GM23248 (cell line): ENCODE measurements at regions not wholly inside any gene's neighbourhood (a gene's known extent, or its start where the extent isn't known, plus 50 kb on each side); places are given as distances from the start of the nearest gene placed in this dataset.

Source experiments
- EZH2 ChIP-seq: fragments of 200-600 bp; sonication (generic); IDR thresholded peaks from 2 replicates; pipeline ENCODE4 v1.6.1; 2018; ENCODE audit warnings: antibody characterized with exemption, mild to moderate bottlenecking; ENCODE audit not compliant: insufficient read depth, poor library complexity, severe bottlenecking
- EZH2phosphoT487 ChIP-seq: fragments of 200-600 bp; sonication (generic); IDR thresholded peaks from 2 replicates; pipeline ENCODE4 v1.6.1; 2018; ENCODE audit warnings: antibody characterized with exemption, moderate library complexity, mild to moderate bottlenecking, low read depth; ENCODE audit not compliant: insufficient read depth

GRCh38 chrX:140132937-140133336, 167.6 kb upstream of the CXorf66 start:
- TF ChIP-seq EZH2 (no peak), EZH2phosphoT487 (no peak)
